ENCODE measurements at regions not wholly inside any gene's neighbourhood (a gene's known extent, or its start where the extent isn't known, plus 50 kb on each side); places are given as distances from the start of the nearest gene placed in this dataset.

DNA sequence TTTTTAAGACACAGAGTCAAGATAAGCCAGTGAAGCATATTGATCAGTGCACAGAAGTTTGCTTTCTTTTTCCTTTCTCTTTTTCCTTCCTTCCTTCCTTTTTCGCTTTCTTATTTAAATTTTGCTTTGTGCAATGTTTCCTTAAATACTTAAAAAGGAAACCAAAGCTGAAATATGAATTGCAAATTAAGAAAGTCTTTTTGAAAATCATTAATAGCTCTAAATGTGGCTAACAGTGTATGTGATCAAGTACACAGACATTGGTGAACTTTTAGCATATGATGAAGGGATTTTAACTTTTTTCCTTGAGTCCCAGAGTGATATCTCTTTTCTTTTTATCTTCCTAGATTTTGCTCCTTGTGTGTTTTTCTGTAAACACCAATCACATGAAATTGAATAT lies 1356.9 kb upstream of the PRR20A start:
- TF ChIP-seq POLR2AphosphoS5 (IDR thresholded peaks at IDR 0.05), result no peak
- Histone ChIP-seq H3K27ac (no peak overlapping the region), H3K27me3 (replicated peaks in 1 of 7) (no peaks in the 10 kb centered on the region), H3K4me3 (no peak overlapping the region), H3K4me1 (no peaks in the 10 kb centered on the region), H3K36me3 (no peaks in the 10 kb centered on the region), H3K9me3 (peaks cover 0 to 28% (median 13%) of the 10 kb centered on the region in 8 donors)
- no peak for DNase-seq
- intact Hi-C loops (cut with DNase I; ENCODE audit: low total_unique reads), result no loop called here
- WGBS, 5 donors, result 42 to 57% (median 55%) methylated on average over 1 of the region's 1 CpG

- DNase-seq, result no peak
- Histone ChIP-seq H3K27ac (no peak overlapping the region), H3K4me1 (no peaks in the 10 kb centered on the region), H3K4me3 (no peak overlapping the region), H3K27me3 (replicated peaks in 1 of 7) (no peaks in the 10 kb centered on the region), H3K36me3 (no peaks in the 10 kb centered on the region), H3K9me3 (peaks cover 0 to 37% (median 13%) of the 10 kb centered on the region in 8 donors)
- WGBS, 5 donors, result 81 to 97% (median 89%) methylated on average over 1 of the region's 1 CpG
- intact Hi-C loops (cut with DNase I; ENCODE audit: low total_unique reads), result no loop called here
- TF ChIP-seq POLR2AphosphoS5 (IDR thresholded peaks at IDR 0.05) (no peak), POLR2A (IDR thresholded peaks at IDR 0.05) (no peak)
- TF ChIP-seq, protein P1, sequence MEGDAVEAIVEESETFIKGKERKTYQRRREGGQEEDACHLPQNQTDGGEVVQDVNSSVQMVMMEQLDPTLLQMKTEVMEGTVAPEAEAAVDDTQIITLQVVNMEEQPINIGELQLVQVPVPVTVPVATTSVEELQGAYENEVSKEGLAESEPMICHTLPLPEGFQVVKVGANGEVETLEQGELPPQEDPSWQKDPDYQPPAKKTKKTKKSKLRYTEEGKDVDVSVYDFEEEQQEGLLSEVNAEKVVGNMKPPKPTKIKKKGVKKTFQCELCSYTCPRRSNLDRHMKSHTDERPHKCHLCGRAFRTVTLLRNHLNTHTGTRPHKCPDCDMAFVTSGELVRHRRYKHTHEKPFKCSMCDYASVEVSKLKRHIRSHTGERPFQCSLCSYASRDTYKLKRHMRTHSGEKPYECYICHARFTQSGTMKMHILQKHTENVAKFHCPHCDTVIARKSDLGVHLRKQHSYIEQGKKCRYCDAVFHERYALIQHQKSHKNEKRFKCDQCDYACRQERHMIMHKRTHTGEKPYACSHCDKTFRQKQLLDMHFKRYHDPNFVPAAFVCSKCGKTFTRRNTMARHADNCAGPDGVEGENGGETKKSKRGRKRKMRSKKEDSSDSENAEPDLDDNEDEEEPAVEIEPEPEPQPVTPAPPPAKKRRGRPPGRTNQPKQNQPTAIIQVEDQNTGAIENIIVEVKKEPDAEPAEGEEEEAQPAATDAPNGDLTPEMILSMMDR (IDR thresholded peaks at IDR 0.05 in 8 of 11, conservative IDR thresholded peaks at IDR 0.05 in 3 of 11), result no peak
Observed at GRCh38 chr13:55788548-55788947, 1352.2 kb upstream of the PRR20A start.

DNA sequence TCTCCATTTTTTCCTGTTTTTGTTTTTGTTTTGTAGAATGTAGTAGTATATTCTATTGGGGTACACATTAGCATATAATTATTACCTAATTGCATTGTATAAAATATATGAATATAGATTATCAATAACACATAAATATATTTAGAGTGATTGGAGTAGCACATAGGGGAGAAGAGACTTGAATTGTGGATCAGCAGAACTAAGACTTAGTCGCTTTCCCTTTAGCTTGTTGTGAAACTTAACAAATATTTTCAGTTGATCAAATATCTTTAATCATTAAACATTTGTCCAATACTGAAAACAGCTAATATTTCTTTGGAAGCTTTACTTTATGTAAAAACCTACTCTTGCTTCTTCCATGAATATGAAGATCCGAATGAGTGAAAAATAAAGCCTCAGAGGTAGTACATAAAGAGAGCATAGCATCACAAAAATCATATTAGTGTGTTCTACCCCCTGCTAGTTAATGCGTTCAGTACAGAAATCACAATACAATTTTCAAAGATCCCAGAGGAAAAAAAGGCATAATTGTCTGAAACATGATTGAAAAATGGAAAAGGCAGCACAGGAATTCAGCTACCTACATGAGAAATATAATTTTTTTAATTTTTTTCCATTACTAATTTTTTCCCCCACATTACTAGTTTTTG lies 1348.0 kb upstream of the PRR20A start:
- TF ChIP-seq POLR2A (IDR thresholded peaks at IDR 0.05), result no peak
- TF ChIP-seq, protein P1 (IDR thresholded peaks at IDR 0.05 in 8 of 11, conservative IDR thresholded peaks at IDR 0.05 in 3 of 11), result no peak
- no peak for TF ChIP-seq POLR2AphosphoS5 (IDR thresholded peaks at IDR 0.05)
- intact Hi-C loops (cut with DNase I; ENCODE audit: low total_unique reads), result no loop called here

DNA sequence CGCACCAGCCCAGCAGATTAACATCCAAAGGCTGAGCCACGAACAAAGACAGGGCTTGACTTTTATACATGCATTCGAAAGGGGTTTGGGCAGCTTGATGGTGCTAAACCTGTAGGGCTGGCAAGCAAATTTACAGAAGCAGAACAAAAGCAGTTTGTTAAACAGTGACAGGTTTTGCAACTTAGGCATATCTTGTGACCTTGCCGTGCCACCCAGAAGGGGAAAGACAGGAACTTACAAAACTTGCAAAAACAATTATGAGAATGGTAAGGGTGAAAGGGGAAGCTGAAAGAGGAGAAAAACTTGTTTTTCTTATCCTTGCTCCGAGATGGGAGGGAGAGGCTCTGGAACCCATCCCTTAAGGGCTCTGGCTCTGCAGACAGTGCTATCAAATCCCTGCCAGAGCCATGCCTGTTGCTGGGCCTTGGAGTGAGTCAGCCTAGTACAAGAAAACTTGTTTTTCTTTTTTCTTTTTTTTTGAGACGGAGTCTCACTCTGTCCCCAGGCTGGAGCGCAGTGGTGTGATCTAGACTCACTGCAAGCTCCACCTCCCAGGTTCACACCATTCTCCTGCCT lies 1325.2 kb upstream of the PRR20A start:
- Histone ChIP-seq H3K27ac (no peak overlapping the region), H3K27me3 (replicated peaks in 1 of 7) (no peaks in the 10 kb centered on the region), H3K9me3 (peaks cover 0 to 38% (median 25%) of the 10 kb centered on the region in 8 donors), H3K4me3 (no peak overlapping the region), H3K36me3 (no peaks in the 10 kb centered on the region), H3K4me1 (no peaks in the 10 kb centered on the region)
- DNase-seq, result no peak
- intact Hi-C loops (cut with DNase I; ENCODE audit: low total_unique reads), result no loop called here
- TF ChIP-seq POLR2A (IDR thresholded peaks at IDR 0.05) (no peak), POLR2AphosphoS5 (IDR thresholded peaks at IDR 0.05) (no peak)
- TF ChIP-seq, protein P1 (IDR thresholded peaks at IDR 0.05 in 8 of 11, conservative IDR thresholded peaks at IDR 0.05 in 3 of 11), result no peak
- WGBS, 5 donors, result 71 to 76% (median 72%) methylated on average over 7 of the region's 7 CpGs

More for the DNA sequence above, 1348.0 kb upstream of the PRR20A start:
- no peaks in the 10 kb centered on the region for H3K27me3 ChIP-seq (replicated peaks in 1 of 7)
- no peak overlapping the region for H3K27ac ChIP-seq
- H3K9me3 ChIP-seq, result peaks cover 0 to 32% (median 9%) of the 10 kb centered on the region in 8 donors
- no peaks in the 10 kb centered on the region for H3K4me1 ChIP-seq
- no peak for DNase-seq
- H3K4me3 ChIP-seq, result no peak overlapping the region
- H3K36me3 ChIP-seq, result no peaks in the 10 kb centered on the region
- 74 to 94% (median 82%) methylated on average over 3 of the region's 3 CpGs for WGBS, 5 donors

All from spleen (tissue), 11 donors.